D721Med (cell line): ENCODE measurements at regions not wholly inside any gene's neighbourhood (a gene's known extent, or its start where the extent isn't known, plus 50 kb on each side); places are given as distances from the start of the nearest gene placed in this dataset.

Experiments
- DNase-seq: peaks from one replicate; pipeline ENCODE4 v3.0.0; 2011; ENCODE audit warnings: low spot score; ENCODE audit not compliant: insufficient read length
- FAIRE-seq: peaks from 2 replicates; lab custom pipeline; 2011; peaks lifted over from hg19 to GRCh38; lab: Jason Lieb, UNC
- TF ChIP-seq, protein P1 (sequence below): IDR thresholded peaks from 2 replicates; pipeline ENCODE4 v1.5.1; 2012; ENCODE audit warnings: mild to moderate bottlenecking, control low read depth; ENCODE audit not compliant: insufficient read depth; ENCODE audit errors: missing control alignments

DNA sequence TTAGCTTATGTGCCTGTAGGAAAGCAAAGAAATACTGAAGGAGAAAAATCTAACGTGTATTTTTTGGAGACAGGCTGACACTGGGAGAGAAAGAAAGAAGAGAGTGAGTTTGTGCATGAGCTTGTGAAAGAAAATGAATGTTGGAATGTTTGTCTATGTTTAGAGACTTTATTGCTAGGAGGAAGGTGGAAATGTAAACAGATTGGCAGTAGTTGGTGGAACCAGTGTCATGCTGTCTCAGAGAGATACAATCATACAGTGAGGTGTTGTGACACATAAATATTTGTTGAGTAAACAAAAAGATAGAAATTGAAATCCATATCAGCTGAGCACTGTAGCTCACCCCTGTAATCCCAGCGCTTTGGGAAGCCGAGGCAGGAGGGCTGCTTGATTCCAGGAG lies 222.2 kb upstream of the MEIS1 start:
- no peak for DNase-seq
- TF ChIP-seq, protein P1, sequence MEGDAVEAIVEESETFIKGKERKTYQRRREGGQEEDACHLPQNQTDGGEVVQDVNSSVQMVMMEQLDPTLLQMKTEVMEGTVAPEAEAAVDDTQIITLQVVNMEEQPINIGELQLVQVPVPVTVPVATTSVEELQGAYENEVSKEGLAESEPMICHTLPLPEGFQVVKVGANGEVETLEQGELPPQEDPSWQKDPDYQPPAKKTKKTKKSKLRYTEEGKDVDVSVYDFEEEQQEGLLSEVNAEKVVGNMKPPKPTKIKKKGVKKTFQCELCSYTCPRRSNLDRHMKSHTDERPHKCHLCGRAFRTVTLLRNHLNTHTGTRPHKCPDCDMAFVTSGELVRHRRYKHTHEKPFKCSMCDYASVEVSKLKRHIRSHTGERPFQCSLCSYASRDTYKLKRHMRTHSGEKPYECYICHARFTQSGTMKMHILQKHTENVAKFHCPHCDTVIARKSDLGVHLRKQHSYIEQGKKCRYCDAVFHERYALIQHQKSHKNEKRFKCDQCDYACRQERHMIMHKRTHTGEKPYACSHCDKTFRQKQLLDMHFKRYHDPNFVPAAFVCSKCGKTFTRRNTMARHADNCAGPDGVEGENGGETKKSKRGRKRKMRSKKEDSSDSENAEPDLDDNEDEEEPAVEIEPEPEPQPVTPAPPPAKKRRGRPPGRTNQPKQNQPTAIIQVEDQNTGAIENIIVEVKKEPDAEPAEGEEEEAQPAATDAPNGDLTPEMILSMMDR: no peak
- FAIRE-seq: no peak

- no peak for DNase-seq
- no peak for FAIRE-seq
- TF ChIP-seq, protein P1: no peak
Observed at GRCh38 chr2:66202586-66202985, 232.3 kb upstream of the MEIS1 start.

- no peak for FAIRE-seq
- TF ChIP-seq, protein P1: no peak
- DNase-seq: no peak
Observed at GRCh38 chr2:66201242-66201641, 233.7 kb upstream of the MEIS1 start.

- DNase-seq (no peak), FAIRE-seq (no peak)
- TF ChIP-seq, protein P1: no peak
Observed at GRCh38 chr2:66198873-66199272, 236.1 kb upstream of the MEIS1 start.

DNA sequence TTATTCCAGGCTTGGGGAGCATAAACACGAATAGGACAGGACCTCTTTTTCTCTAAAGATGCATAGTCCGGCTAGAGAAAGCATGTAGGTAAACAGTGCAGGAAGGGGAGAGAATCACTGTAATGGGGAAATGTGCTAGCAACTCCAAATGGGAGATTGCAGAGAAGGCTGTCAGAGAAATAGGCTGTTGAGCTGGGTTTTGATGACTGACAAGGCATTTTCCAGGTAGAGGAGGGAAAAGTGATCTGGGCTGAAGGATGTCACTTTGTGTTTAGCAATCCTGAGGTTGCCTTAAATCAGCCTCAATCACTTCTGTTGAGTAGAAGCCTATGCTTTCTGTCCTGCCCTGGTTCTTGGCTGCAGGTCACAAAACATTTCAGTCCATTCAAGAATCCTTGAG lies 242.0 kb upstream of the MEIS1 start:
- DNase-seq (no peak), FAIRE-seq (no peak)
- TF ChIP-seq, protein P1: no peak

DNA sequence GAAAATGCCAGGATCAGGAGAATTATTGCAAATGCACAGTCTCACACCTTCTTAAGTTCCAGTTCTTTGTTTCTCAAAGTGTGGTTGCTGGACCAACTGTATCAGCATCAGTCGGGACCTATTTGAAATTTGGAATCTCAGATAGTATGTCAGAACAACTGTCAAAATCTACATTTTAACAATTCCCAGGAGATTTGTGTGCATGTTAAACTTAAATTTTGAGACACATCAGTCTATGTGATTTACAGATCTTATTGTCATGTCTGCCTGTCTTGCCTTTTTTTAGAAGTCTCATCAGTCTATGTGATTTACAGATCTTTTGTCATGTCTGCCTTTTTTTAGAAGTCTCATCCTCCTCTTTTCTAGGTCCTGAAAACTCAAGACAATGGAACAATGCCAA lies 243.6 kb upstream of the MEIS1 start:
- DNase-seq (no peak), FAIRE-seq (no peak)
- TF ChIP-seq, protein P1: no peak

GRCh38 chr2:66189553-66189952 lies 245.4 kb upstream of the MEIS1 start:
- no peak for FAIRE-seq
- no peak for DNase-seq
- TF ChIP-seq, protein P1: no peak
